SK-N-SH treated with all-trans-retinoic acid at 6 μM for 48 hours (cell line): ENCODE measurements at regions not wholly inside any gene's neighbourhood (a gene's known extent, or its start where the extent isn't known, plus 50 kb on each side); places are given as distances from the start of the nearest gene placed in this dataset.

Source experiments
- ATAC-seq: fragments of 200-7000 bp; cut with Tn5 transposase; 3 replicates; pipeline ENCODE4 v1.9.1; 2020; ENCODE audit warnings: mild to moderate bottlenecking, moderate library complexity
- ARNTL ChIP-seq: fragments of 450-650 bp; formaldehyde crosslinking; IDR thresholded peaks from 2 replicates; pipeline ENCODE4 v1.5.0; 2020; ENCODE audit warnings: low read depth, mild to moderate bottlenecking, moderate library complexity, borderline replicate concordance
- BACH2 ChIP-seq: fragments of 250-450 bp; sonication (Bioruptor Pico); IDR thresholded peaks from 2 replicates; pipeline ENCODE4 v1.9.0; 2021; ENCODE audit warnings: mild to moderate bottlenecking, borderline replicate concordance
- CREB5 ChIP-seq: fragments of 250-450 bp; sonication (Bioruptor Pico); IDR thresholded peaks from 2 replicates; pipeline ENCODE4 v1.5.1; 2020; ENCODE audit warnings: low read depth, mild to moderate bottlenecking, moderate library complexity
- CSDC2 ChIP-seq: fragments of 250-450 bp; sonication (Bioruptor Pico); IDR thresholded peaks from 2 replicates; pipeline ENCODE4 v1.5.0; 2020; ENCODE audit warnings: mild to moderate bottlenecking, moderate library complexity
- CSRNP3 ChIP-seq: fragments of 250-450 bp; sonication (Bioruptor Pico); IDR thresholded peaks from 2 replicates; pipeline ENCODE4 v1.5.1; 2021; ENCODE audit warnings: mild to moderate bottlenecking, moderate library complexity
- ESRRG ChIP-seq: fragments of 250-450 bp; sonication (Bioruptor Pico); IDR thresholded peaks from 2 replicates; pipeline ENCODE4 v1.6.1; 2021; ENCODE audit warnings: mild to moderate bottlenecking
- GLIS3 ChIP-seq: fragments of 250-450 bp; sonication (Bioruptor Pico); IDR thresholded peaks from 2 replicates; pipeline ENCODE4 v1.5.0; 2020; ENCODE audit warnings: mild to moderate bottlenecking, moderate library complexity
- ISL1 ChIP-seq: fragments of 250-450 bp; sonication (Bioruptor Pico); IDR thresholded peaks from 2 replicates; pipeline ENCODE4 v2.1.2; 2022; ENCODE audit warnings: mild to moderate bottlenecking, moderate library complexity
- OSR1 ChIP-seq: fragments of 250-450 bp; sonication (Bioruptor Pico); IDR thresholded peaks from 2 replicates; pipeline ENCODE4 v1.8.0; 2022; ENCODE audit warnings: moderate library complexity, mild to moderate bottlenecking, inconsistent platforms
- PPARA ChIP-seq: fragments of 250-450 bp; sonication (Bioruptor Pico); IDR thresholded peaks from 2 replicates; pipeline ENCODE4 v1.5.0; 2020; ENCODE audit warnings: mild to moderate bottlenecking, borderline replicate concordance
- RARB ChIP-seq: fragments of 250-450 bp; sonication (Bioruptor Pico); IDR thresholded peaks from 2 replicates; pipeline ENCODE4 v1.8.0; 2021; ENCODE audit warnings: mild to moderate bottlenecking, moderate library complexity
- SNAI2 ChIP-seq: fragments of 250-450 bp; sonication (Bioruptor Pico); IDR thresholded peaks from 2 replicates; pipeline ENCODE4 v1.5.0; 2020; ENCODE audit warnings: mild to moderate bottlenecking, moderate library complexity
- TCF4 ChIP-seq: fragments of 250-450 bp; sonication (Bioruptor Pico); IDR thresholded peaks from 2 replicates; pipeline ENCODE4 v1.8.0; 2021; ENCODE audit warnings: mild to moderate bottlenecking, moderate library complexity, borderline replicate concordance
- TOX ChIP-seq: fragments of 250-450 bp; sonication (Bioruptor Pico); IDR thresholded peaks from 2 replicates; pipeline ENCODE4 v1.8.0; 2021; ENCODE audit warnings: mild to moderate bottlenecking, moderate library complexity, borderline replicate concordance
- ZC3H10 ChIP-seq: fragments of 250-450 bp; sonication (Bioruptor Pico); IDR thresholded peaks from 2 replicates; pipeline ENCODE4 v1.5.1; 2021; ENCODE audit warnings: mild to moderate bottlenecking, moderate library complexity
- ZFP3 ChIP-seq: fragments of 250-450 bp; sonication (Bioruptor Pico); IDR thresholded peaks from 2 replicates; pipeline ENCODE4 v1.5.0; 2020; ENCODE audit warnings: mild to moderate bottlenecking, moderate library complexity
- ZFP30 ChIP-seq: fragments of 450-650 bp; formaldehyde crosslinking; IDR thresholded peaks from 2 replicates; pipeline ENCODE4 v1.5.0; 2022; ENCODE audit warnings: mild to moderate bottlenecking, moderate library complexity
- ZNF565 ChIP-seq: fragments of 450-650 bp; formaldehyde crosslinking; conservative IDR thresholded peaks from 2 replicates; pipeline ENCODE4 v1.5.0; 2020; ENCODE audit warnings: low read depth, mild to moderate bottlenecking, moderate library complexity
- ZNF70 ChIP-seq: fragments of 450-650 bp; formaldehyde crosslinking; IDR thresholded peaks from 2 replicates; pipeline ENCODE4 v1.5.0; 2020; ENCODE audit warnings: mild to moderate bottlenecking, moderate library complexity
- ZNF8 ChIP-seq: fragments of 450-650 bp; formaldehyde crosslinking; IDR thresholded peaks from 2 replicates; pipeline ENCODE4 v1.5.0; 2020; ENCODE audit warnings: mild to moderate bottlenecking, moderate library complexity
- TF ChIP-seq, protein P1 (sequence below): fragments of 250-450 bp; sonication (Bioruptor Pico); IDR thresholded peaks from 2 replicates; pipeline ENCODE4 v1.8.0; 2021; ENCODE audit warnings: low read depth, mild to moderate bottlenecking, moderate library complexity, borderline replicate concordance

- TF ChIP-seq SNAI2 (CRISPR knock-in tag) (no peak), TCF4 (CRISPR knock-in tag) (no peak), CSRNP3 (CRISPR knock-in tag) (no peak)
- ATAC-seq, result no peak
Observed at GRCh38 chrX:8967461-8967860, 66.5 kb downstream of the FAM9B start.

DNA sequence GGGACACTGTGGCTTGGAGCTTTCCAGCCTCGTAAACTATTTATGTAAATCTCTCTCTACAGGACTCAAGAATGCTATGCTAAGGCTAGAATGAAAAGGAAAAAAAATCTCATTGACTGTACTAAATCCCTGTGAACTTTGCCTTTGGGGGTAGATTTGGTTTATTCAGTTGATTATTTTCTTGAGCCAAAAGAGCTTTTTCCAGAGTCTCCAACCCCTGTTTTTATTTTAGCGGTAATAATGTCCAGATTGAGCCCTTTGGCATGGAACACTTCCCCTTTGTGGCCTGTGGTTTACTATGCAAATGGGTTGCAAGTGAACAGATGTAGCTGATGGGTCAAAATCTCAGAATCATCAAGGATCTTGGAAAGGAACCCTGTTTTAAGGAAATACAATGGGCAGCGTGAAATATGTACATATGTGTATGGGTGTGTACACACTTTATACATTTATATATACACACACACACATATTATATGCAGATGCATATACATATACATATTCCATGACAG, 72.9 kb downstream of the FAM9B start:
- TF ChIP-seq ZNF8 (no peak), CSDC2 (CRISPR knock-in tag) (no peak), TCF4 (CRISPR knock-in tag) (no peak), ZNF565 (CRISPR knock-in tag) (no peak), ZC3H10 (CRISPR knock-in tag) (no peak), ISL1 (CRISPR knock-in tag) (no peak), RARB (no peak), CREB5 (CRISPR knock-in tag) (no peak), ESRRG (CRISPR knock-in tag) (no peak), ZNF70 (CRISPR knock-in tag) (no peak)
- TF ChIP-seq, protein P1, sequence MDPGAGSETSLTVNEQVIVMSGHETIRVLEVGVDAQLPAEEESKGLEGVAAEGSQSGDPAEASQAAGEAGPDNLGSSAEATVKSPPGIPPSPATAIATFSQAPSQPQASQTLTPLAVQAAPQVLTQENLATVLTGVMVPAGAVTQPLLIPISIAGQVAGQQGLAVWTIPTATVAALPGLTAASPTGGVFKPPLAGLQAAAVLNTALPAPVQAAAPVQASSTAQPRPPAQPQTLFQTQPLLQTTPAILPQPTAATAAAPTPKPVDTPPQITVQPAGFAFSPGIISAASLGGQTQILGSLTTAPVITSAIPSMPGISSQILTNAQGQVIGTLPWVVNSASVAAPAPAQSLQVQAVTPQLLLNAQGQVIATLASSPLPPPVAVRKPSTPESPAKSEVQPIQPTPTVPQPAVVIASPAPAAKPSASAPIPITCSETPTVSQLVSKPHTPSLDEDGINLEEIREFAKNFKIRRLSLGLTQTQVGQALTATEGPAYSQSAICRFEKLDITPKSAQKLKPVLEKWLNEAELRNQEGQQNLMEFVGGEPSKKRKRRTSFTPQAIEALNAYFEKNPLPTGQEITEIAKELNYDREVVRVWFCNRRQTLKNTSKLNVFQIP (CRISPR knock-in tag), result no peak
- ATAC-seq, result no peak

DNA sequence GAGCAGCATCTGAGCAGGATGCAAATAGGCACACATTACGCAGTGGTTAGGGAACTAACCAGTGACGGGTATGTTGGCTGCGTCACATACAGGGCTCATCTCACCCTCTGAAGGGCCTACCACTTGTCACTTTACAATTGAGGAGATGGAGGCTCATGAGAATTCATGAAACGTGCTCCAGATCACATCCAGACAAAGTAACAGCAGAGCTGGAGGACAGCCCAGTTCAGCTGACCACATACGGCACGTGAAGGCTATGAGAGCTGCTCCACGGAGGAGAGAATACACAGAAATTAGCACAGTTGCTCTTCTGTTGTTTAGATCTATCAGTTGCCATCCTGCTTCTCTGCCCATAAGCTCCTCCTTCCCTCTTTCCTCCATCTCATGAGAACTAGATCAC, 78.4 kb downstream of the FAM9B start:
- TF ChIP-seq OSR1 (CRISPR knock-in tag), result no peak
- no peak for TF ChIP-seq ZC3H10 (CRISPR knock-in tag)
- no peak for TF ChIP-seq ESRRG (CRISPR knock-in tag)
- TF ChIP-seq TCF4 (CRISPR knock-in tag), result no peak
- no peak for TF ChIP-seq PPARA (CRISPR knock-in tag)
- no peak for TF ChIP-seq GLIS3
- no peak for TF ChIP-seq ISL1 (CRISPR knock-in tag)
- no peak for TF ChIP-seq RARB
- TF ChIP-seq TOX (CRISPR knock-in tag), result no peak
- TF ChIP-seq ZFP3 (CRISPR knock-in tag), result no peak
- TF ChIP-seq SNAI2 (CRISPR knock-in tag), result no peak
- TF ChIP-seq ZNF565 (CRISPR knock-in tag), result no peak
- TF ChIP-seq, all 23 proteins: peak for 0
- no peak for ATAC-seq

DNA sequence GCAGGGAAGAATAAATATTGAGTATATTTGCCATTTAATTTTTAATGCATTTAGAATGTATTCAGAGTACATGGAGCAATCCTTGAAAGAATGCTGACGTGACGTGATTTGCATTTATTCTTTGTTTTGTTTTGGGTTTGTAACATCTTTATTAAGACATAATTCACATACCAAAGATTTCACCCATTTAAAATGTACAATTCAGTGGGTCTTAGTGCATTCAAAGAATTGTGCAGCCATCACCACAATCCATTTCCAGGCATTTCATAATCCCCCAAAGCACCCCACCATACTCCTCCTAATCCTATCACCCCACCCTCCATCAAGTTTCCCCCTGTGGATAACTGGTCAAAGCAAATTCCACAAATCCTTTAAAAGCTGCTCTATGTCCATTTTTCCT, 87.4 kb downstream of the FAM9B start:
- ATAC-seq, result no peak
- TF ChIP-seq RARB, result no peak
- no peak for TF ChIP-seq ZFP30
- TF ChIP-seq ZNF565 (CRISPR knock-in tag), result no peak
- no peak for TF ChIP-seq CSDC2 (CRISPR knock-in tag)
- TF ChIP-seq TCF4 (CRISPR knock-in tag), result no peak
- no peak for TF ChIP-seq ZFP3 (CRISPR knock-in tag)
- TF ChIP-seq ISL1 (CRISPR knock-in tag), result no peak
- TF ChIP-seq PPARA (CRISPR knock-in tag), result no peak
- TF ChIP-seq OSR1 (CRISPR knock-in tag), result no peak
- TF ChIP-seq CSRNP3 (CRISPR knock-in tag), result no peak
- TF ChIP-seq ZC3H10 (CRISPR knock-in tag), result no peak
- no peak for TF ChIP-seq ZNF8

DNA sequence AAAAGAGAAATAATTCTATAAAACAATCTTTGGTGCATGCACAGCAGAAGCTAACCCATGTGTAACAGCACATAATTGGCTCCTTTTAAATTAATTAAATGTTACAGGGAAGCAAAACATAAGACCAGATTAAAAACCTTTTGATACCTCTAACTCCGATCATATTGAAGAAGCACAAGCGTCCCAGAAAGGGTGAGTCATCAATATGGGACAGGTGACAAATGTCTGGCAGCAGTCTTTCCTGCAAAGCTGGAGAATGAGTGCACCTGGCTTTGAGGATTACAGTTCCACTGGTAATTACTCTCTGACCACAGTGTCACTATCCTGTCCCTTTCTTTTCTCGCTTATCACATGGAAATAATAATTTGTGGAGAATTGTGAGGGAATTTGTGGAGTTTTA, 94.6 kb downstream of the FAM9B start:
- TF ChIP-seq ZNF70 (CRISPR knock-in tag) (no peak), TOX (CRISPR knock-in tag) (no peak), ZC3H10 (CRISPR knock-in tag) (no peak), ZNF8 (no peak), ESRRG (CRISPR knock-in tag) (no peak), ZFP30 (no peak), SNAI2 (CRISPR knock-in tag) (no peak), BACH2 (CRISPR knock-in tag) (no peak), RARB (no peak), ARNTL (no peak)
- TF ChIP-seq, protein P1 (CRISPR knock-in tag), result no peak
- TF ChIP-seq, all 23 proteins: peak for 0
- no peak for ATAC-seq
